IPS-20b (cell line): ENCODE measurements at regions not wholly inside any gene's neighbourhood (a gene's known extent, or its start where the extent isn't known, plus 50 kb on each side); places are given as distances from the start of the nearest gene placed in this dataset.
"Not testable (repeated sequence)": the region's sequence is repeated elsewhere in the genome, so short reads cannot be mapped to it uniquely, and the experiment has no call there.

Source experiments
- H3K27ac ChIP-seq: one replicate; pipeline ENCODE4 v1.5.1; 2013; ENCODE audit warnings: low read length
- H3K27me3 ChIP-seq: 2 replicates; pipeline ENCODE4 v1.6.1; 2013; ENCODE audit warnings: mild to moderate bottlenecking, low read length, inconsistent platforms; ENCODE audit not compliant: insufficient read depth
- H3K36me3 ChIP-seq: 2 replicates; pipeline ENCODE4 v1.6.1; 2013; ENCODE audit warnings: low read depth, mild to moderate bottlenecking, inconsistent platforms, low read length, moderate library complexity; ENCODE audit not compliant: insufficient read depth
- H3K4me1 ChIP-seq: 2 replicates; pipeline ENCODE4 v1.6.1; 2013; ENCODE audit warnings: mild to moderate bottlenecking, control low read depth, inconsistent platforms, low read length, moderate library complexity; ENCODE audit not compliant: insufficient read depth
- H3K4me3 ChIP-seq: 2 replicates; pipeline ENCODE4 v1.5.1; 2013; ENCODE audit warnings: mild to moderate bottlenecking, low read length, inconsistent platforms
- H3K9ac ChIP-seq: 2 replicates; pipeline ENCODE4 v1.6.1; 2013; ENCODE audit warnings: low read depth, mild to moderate bottlenecking, inconsistent platforms, low read length, moderate library complexity
- H3K9me3 ChIP-seq: 2 replicates; pipeline ENCODE4 v1.6.1; 2013; ENCODE audit warnings: mild to moderate bottlenecking, low read depth, low read length, inconsistent platforms; ENCODE audit not compliant: insufficient read depth

DNA sequence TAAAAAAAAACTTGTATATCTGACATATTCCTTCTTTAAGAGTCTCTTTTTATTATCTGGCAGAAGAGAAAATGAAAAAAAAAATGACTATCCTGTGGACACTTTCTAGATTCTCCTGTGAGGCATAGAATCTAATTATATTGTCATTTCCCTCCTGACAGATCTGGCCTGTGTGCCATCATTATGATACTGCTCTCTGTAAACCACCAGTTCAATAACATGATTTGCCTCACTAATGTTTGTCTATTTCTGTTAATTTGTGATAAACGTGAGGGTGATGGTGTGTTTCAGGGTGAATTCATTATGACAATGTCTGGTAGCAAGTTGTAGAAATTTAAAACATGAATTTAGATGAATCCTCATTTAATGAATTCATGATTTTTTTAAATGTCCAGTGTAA, 844.5 kb upstream of the ADGRB3 start:
- no peaks in the 10 kb centered on the region for H3K36me3 ChIP-seq
- H3K9ac ChIP-seq, result no peak overlapping the region
- H3K9me3 ChIP-seq, result no peaks in the 10 kb centered on the region
- H3K27ac ChIP-seq, result no peak overlapping the region
- no peak overlapping the region for H3K4me3 ChIP-seq
- peaks cover 4% of the 10 kb centered on the region for H3K4me1 ChIP-seq
- H3K27me3 ChIP-seq, result no peaks in the 10 kb centered on the region

- not testable (repeated sequence) for H3K36me3 ChIP-seq, H3K4me3 ChIP-seq, H3K9me3 ChIP-seq, H3K9ac ChIP-seq, H3K27me3 ChIP-seq, H3K4me1 ChIP-seq, H3K27ac ChIP-seq
Observed at GRCh38 chr6:67787119-67787518, 848.0 kb upstream of the ADGRB3 start.

DNA sequence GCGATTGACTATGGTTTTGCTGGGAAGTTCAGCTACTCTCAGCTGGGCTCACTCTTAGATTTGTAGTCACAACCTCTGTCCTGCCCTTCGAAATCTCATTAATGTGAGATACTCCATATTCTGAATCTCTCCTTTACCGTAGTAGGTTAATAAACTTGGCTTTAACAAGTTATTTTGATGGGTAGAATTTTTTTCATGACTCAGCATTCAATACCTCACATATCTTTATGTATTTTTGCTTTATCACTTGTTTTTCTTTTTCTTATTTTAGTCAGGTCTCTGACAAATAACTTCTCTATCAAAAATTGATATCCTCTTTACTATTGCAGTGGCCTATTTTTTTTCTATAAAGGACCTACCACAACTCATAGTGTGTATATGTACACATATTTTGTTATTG, 855.2 kb upstream of the ADGRB3 start:
- Histone ChIP-seq H3K9ac (no peak overlapping the region), H3K4me1 (no peaks in the 10 kb centered on the region), H3K9me3 (no peaks in the 10 kb centered on the region), H3K4me3 (no peak overlapping the region), H3K36me3 (no peaks in the 10 kb centered on the region), H3K27me3 (no peaks in the 10 kb centered on the region), H3K27ac (no peak overlapping the region)

- Histone ChIP-seq H3K27ac (no peak overlapping the region), H3K9ac (no peak overlapping the region), H3K4me3 (no peak overlapping the region), H3K36me3 (no peaks in the 10 kb centered on the region), H3K9me3 (no peaks in the 10 kb centered on the region), H3K4me1 (no peaks in the 10 kb centered on the region), H3K27me3 (no peaks in the 10 kb centered on the region)
Observed at GRCh38 chr6:67775333-67775732, 859.7 kb upstream of the ADGRB3 start.

DNA sequence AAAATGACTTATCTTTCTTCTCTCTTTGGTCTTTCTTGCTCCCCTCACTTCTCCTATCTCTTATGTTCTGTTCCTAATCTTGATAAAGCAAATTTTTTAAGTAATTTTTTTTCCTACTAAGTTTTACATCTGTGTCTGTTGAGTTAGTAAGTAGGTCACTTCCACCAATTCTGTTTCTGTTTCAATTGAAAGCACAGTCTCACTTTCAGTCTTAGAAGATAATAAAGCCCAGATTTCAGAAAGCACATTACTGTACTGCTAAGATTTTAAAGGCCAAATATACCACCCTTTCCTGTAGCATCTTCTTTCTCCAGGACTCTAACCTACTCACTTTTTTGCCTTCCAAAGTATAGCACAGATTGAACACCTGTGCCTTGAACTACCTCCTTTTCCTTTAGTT, 866.1 kb upstream of the ADGRB3 start:
- no peaks in the 10 kb centered on the region for H3K4me1 ChIP-seq
- no peak overlapping the region for H3K9ac ChIP-seq
- H3K4me3 ChIP-seq, result no peak overlapping the region
- H3K9me3 ChIP-seq, result no peaks in the 10 kb centered on the region
- no peaks in the 10 kb centered on the region for H3K27me3 ChIP-seq
- H3K27ac ChIP-seq, result no peak overlapping the region
- no peaks in the 10 kb centered on the region for H3K36me3 ChIP-seq

GRCh38 chr6:67767046-67767822, 867.8 kb upstream of the ADGRB3 start:
- not testable (repeated sequence) for H3K36me3 ChIP-seq, H3K9ac ChIP-seq, H3K4me1 ChIP-seq, H3K4me3 ChIP-seq, H3K9me3 ChIP-seq, H3K27me3 ChIP-seq, H3K27ac ChIP-seq

DNA sequence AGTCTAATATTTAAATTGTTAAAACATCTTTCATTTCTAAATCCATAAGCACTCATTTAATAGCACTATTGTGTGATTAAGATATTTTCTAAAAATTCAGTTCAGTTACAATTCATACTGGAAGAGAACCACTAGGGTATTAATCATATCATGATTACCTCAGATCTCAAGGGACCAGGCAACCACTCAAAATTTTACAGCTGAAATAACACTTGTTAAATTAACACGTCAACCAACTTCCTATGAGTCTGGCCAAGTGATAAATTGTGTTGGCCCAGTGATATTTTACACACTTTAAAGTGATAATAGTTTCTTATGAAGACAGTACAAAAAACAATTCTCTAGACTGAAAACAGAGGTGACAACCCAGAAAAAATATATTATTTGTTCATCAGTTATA, 869.0 kb upstream of the ADGRB3 start:
- no peaks in the 10 kb centered on the region for H3K36me3 ChIP-seq
- H3K27me3 ChIP-seq, result no peaks in the 10 kb centered on the region
- no peaks in the 10 kb centered on the region for H3K9me3 ChIP-seq
- H3K4me3 ChIP-seq, result no peak overlapping the region
- no peak overlapping the region for H3K9ac ChIP-seq
- no peak overlapping the region for H3K27ac ChIP-seq
- H3K4me1 ChIP-seq, result no peaks in the 10 kb centered on the region

GRCh38 chr6:67759001-67759400, 876.1 kb upstream of the ADGRB3 start:
- Histone ChIP-seq H3K27me3 (no peaks in the 10 kb centered on the region), H3K4me1 (no peaks in the 10 kb centered on the region), H3K36me3 (no peaks in the 10 kb centered on the region), H3K4me3 (no peak overlapping the region), H3K27ac (no peak overlapping the region), H3K9ac (no peak overlapping the region), H3K9me3 (no peaks in the 10 kb centered on the region)

GRCh38 chr6:67757465-67758033, 877.5 kb upstream of the ADGRB3 start:
- no peak overlapping the region for H3K4me3 ChIP-seq
- no peaks in the 10 kb centered on the region for H3K36me3 ChIP-seq
- no peaks in the 10 kb centered on the region for H3K4me1 ChIP-seq
- no peaks in the 10 kb centered on the region for H3K9me3 ChIP-seq
- no peaks in the 10 kb centered on the region for H3K27me3 ChIP-seq
- no peak overlapping the region for H3K9ac ChIP-seq
- no peak overlapping the region for H3K27ac ChIP-seq

DNA sequence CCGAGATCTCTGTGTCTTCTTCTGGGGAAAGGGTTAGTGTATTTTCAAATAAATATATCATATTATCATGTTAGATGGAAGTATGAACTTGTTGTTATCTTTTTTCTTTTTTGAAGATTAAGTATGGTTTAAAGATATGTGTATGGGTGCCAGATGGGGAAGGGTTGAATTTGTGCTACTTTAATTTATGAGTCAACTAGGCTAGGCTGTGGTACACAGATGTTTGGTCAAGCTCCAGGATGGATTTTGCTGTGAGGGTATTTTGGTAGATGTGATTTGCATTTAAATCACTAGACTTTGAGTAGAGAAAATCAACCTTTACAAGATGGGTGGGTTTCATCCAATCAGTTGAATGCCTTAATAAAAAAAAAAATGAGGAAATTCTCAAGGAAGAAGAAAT, 886.6 kb upstream of the ADGRB3 start:
- no peaks in the 10 kb centered on the region for H3K9me3 ChIP-seq
- no peak overlapping the region for H3K27ac ChIP-seq
- H3K4me3 ChIP-seq, result no peak overlapping the region
- no peak overlapping the region for H3K9ac ChIP-seq
- H3K36me3 ChIP-seq, result no peaks in the 10 kb centered on the region
- H3K27me3 ChIP-seq, result no peaks in the 10 kb centered on the region
- H3K4me1 ChIP-seq, result no peaks in the 10 kb centered on the region

- no peak overlapping the region for H3K4me3 ChIP-seq
- no peaks in the 10 kb centered on the region for H3K36me3 ChIP-seq
- H3K27me3 ChIP-seq, result no peaks in the 10 kb centered on the region
- no peak overlapping the region for H3K9ac ChIP-seq
- no peaks in the 10 kb centered on the region for H3K4me1 ChIP-seq
- peaks cover 3% of the 10 kb centered on the region; the same call in 1 of the 2 replicates for H3K9me3 ChIP-seq
- no peak overlapping the region for H3K27ac ChIP-seq
Observed at GRCh38 chr6:67736816-67737215, 898.3 kb upstream of the ADGRB3 start.

- no peak overlapping the region for H3K4me3 ChIP-seq
- H3K9me3 ChIP-seq, result peaks cover 3% of the 10 kb centered on the region; the same call in 1 of the 2 replicates
- H3K27me3 ChIP-seq, result no peaks in the 10 kb centered on the region
- no peak overlapping the region for H3K9ac ChIP-seq
- H3K27ac ChIP-seq, result no peak overlapping the region
- H3K36me3 ChIP-seq, result no peaks in the 10 kb centered on the region
- no peaks in the 10 kb centered on the region for H3K4me1 ChIP-seq
Observed at GRCh38 chr6:67736161-67736560, 898.9 kb upstream of the ADGRB3 start.
